Hepatocyte (in vitro differentiated cells): ENCODE measurements at regions not wholly inside any gene's neighbourhood (a gene's known extent, or its start where the extent isn't known, plus 50 kb on each side); places are given as distances from the start of the nearest gene placed in this dataset.
"Not testable (repeated sequence)": the region's sequence is repeated elsewhere in the genome, so short reads cannot be mapped to it uniquely, and the experiment has no call there.

Source experiments
- DNase-seq: peaks from one replicate; pipeline ENCODE4 v3.0.0-alpha.2; 2016; ENCODE audit warnings: low spot score
- H2AFZ ChIP-seq: fragments of 200-600 bp; sonication (generic); 2 replicates; pipeline ENCODE4 v1.6.0; 2016; ENCODE audit warnings: antibody characterized with exemption, mild to moderate bottlenecking
- H3K27ac ChIP-seq: fragments of 200-600 bp; sonication (generic); 2 replicates; pipeline ENCODE4 v1.5.1; 2016; ENCODE audit warnings: mild to moderate bottlenecking
- H3K27me3 ChIP-seq: fragments of 200-600 bp; sonication (generic); 2 replicates; pipeline ENCODE4 v1.6.1; 2016
- H3K36me3 ChIP-seq: fragments of 200-600 bp; sonication (generic); replicated peaks from 2 replicates; pipeline ENCODE4 v1.5.1; 2016; ENCODE audit warnings: low read depth; ENCODE audit not compliant: insufficient read depth
- H3K4me1 ChIP-seq: fragments of 200-600 bp; sonication (generic); 2 replicates; pipeline ENCODE4 v1.5.1; 2016; ENCODE audit warnings: mild to moderate bottlenecking, moderate library complexity; ENCODE audit not compliant: insufficient read depth
- H3K4me2 ChIP-seq: fragments of 200-600 bp; sonication (generic); 2 replicates; pipeline ENCODE4 v1.6.0; 2016
- H3K4me3 ChIP-seq: fragments of 200-600 bp; sonication (generic); 2 replicates; pipeline ENCODE4 v1.5.1; 2016; ENCODE audit warnings: mild to moderate bottlenecking
- H3K79me2 ChIP-seq: fragments of 200-600 bp; sonication (generic); 2 replicates; pipeline ENCODE4 v1.6.0; 2017; ENCODE audit warnings: mild to moderate bottlenecking
- H3K9me2 ChIP-seq: fragments of 200-600 bp; sonication (generic); replicated peaks from 2 replicates; pipeline ENCODE4 v1.6.0; 2017; ENCODE audit warnings: mild to moderate bottlenecking; ENCODE audit not compliant: insufficient read depth
- H3K9me3 ChIP-seq: fragments of 200-600 bp; sonication (generic); 2 replicates; pipeline ENCODE4 v1.5.1; 2016; ENCODE audit warnings: low read depth, mild to moderate bottlenecking
- H4K20me1 ChIP-seq: fragments of 200-600 bp; sonication (generic); 2 replicates; pipeline ENCODE4 v1.6.0; 2016; ENCODE audit warnings: mild to moderate bottlenecking; ENCODE audit not compliant: insufficient read depth, poor library complexity, severe bottlenecking
- EZH2 ChIP-seq: fragments of 200-600 bp; sonication (generic); IDR thresholded peaks from 2 replicates; pipeline ENCODE4 v1.6.1; 2016; ENCODE audit warnings: antibody characterized with exemption, mild to moderate bottlenecking, borderline replicate concordance
- EZH2phosphoT487 ChIP-seq: fragments of 200-600 bp; sonication (generic); IDR thresholded peaks from one replicate; pipeline ENCODE4 v1.6.1; 2018; ENCODE audit warnings: antibody characterized with exemption, mild to moderate bottlenecking, low read depth, moderate library complexity; ENCODE audit not compliant: unreplicated experiment, severe bottlenecking
- WGBS: methylation state at CpG from one replicate; pipeline ENCODE4 v1.1.6; 2016; ENCODE audit warnings: low lambda C conversion rate; ENCODE audit errors: missing lambda C conversion rate; 5-methylcytosine and 5-hydroxymethylcytosine counted together
- TF ChIP-seq, protein P1 (sequence below): fragments of 200-600 bp; sonication (generic); IDR thresholded peaks from 2 replicates; pipeline ENCODE4 v1.5.1; 2016; ENCODE audit warnings: antibody characterized with exemption, mild to moderate bottlenecking; ENCODE audit not compliant: poor library complexity

DNA sequence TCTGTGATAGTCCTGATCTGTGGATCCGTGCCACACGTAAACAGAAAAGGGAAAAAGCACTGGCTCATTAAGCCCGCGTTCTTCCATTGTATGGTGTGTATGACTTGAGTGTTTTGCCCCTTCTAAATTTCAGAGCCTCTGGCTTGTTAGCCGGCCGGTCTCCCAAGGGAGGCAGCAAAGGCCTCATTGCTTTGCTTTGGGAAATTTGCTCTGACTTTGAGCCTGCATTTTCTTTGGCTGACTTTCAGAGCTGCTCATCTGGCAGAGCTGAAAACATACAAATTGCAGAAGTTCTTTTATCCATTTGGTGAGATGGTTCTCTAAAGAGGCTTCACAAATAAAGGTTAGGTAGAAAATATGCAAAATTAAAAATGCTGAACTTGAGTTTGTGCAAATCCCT, 123.0 kb downstream of the UTRN start:
- Histone ChIP-seq H3K36me3 (no peaks in the 10 kb centered on the region), H3K4me1 (peaks cover 11% of the 10 kb centered on the region), H3K9me3 (no peaks in the 10 kb centered on the region), H3K27me3 (no peaks in the 10 kb centered on the region), H3K4me2 (no peak overlapping the region), H3K4me3 (no peak overlapping the region), H3K9me2 (no peaks in the 10 kb centered on the region), H3K79me2 (peaks cover 44% of the 10 kb centered on the region), H2AFZ (no peak overlapping the region), H3K27ac (no peak overlapping the region), H4K20me1 (no peaks in the 10 kb centered on the region)
- TF ChIP-seq, protein P1, sequence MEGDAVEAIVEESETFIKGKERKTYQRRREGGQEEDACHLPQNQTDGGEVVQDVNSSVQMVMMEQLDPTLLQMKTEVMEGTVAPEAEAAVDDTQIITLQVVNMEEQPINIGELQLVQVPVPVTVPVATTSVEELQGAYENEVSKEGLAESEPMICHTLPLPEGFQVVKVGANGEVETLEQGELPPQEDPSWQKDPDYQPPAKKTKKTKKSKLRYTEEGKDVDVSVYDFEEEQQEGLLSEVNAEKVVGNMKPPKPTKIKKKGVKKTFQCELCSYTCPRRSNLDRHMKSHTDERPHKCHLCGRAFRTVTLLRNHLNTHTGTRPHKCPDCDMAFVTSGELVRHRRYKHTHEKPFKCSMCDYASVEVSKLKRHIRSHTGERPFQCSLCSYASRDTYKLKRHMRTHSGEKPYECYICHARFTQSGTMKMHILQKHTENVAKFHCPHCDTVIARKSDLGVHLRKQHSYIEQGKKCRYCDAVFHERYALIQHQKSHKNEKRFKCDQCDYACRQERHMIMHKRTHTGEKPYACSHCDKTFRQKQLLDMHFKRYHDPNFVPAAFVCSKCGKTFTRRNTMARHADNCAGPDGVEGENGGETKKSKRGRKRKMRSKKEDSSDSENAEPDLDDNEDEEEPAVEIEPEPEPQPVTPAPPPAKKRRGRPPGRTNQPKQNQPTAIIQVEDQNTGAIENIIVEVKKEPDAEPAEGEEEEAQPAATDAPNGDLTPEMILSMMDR: no peak
- TF ChIP-seq EZH2 (no peak), EZH2phosphoT487 (no peak)
- no peak for DNase-seq
- 93% methylated on average over 6 of the region's 6 CpGs for WGBS

DNA sequence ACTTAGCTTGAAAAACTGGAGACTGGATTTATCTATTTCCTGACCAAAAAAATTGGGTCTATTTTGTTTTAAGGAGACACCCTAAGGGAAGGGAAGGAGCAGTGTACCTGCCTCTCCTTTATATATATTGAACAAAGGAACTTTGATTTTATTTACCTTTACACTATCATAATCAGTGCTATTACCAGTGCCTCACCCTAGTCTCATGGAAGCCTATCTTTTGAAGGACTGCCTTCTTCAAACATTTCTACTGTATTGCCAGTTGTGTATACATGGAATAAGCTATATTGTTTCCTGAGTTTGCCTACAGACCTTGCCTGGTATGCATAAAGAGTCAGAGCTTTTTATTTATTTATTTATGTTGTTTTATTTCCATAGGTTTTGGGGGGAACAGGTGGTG, 124.9 kb downstream of the UTRN start:
- H3K27ac ChIP-seq: no peak overlapping the region
- H3K4me3 ChIP-seq: no peak overlapping the region
- peaks cover 11% of the 10 kb centered on the region for H3K4me1 ChIP-seq
- H3K36me3 ChIP-seq: no peaks in the 10 kb centered on the region
- no peak for TF ChIP-seq EZH2phosphoT487
- no peak for TF ChIP-seq EZH2
- TF ChIP-seq, protein P1: no peak
- H2AFZ ChIP-seq: no peak overlapping the region
- no peak for DNase-seq
- no peaks in the 10 kb centered on the region for H4K20me1 ChIP-seq
- peaks cover 50% of the 10 kb centered on the region for H3K79me2 ChIP-seq
- H3K9me2 ChIP-seq: no peaks in the 10 kb centered on the region
- H3K27me3 ChIP-seq: no peaks in the 10 kb centered on the region
- no peaks in the 10 kb centered on the region for H3K9me3 ChIP-seq
- H3K4me2 ChIP-seq: no peak overlapping the region

DNA sequence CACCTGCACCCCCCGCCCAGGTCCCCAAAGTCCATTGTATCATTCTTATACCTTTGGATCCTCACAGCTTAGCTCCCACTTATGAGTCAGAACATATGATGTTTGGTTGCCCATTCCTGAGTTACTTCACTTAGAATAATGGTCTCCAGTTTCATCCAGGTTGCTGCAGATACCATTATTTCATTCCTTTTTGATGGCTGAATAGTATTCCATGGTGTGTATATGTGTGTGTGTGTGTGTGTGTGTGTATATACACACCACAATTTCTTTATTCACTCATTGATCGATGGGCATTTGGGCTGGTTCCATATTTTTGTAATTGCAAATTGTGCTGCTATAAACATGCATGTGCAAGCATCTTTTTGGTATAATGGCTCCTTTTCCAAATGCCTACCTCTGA, 125.4 kb downstream of the UTRN start:
- H3K27ac ChIP-seq, H4K20me1 ChIP-seq, H3K27me3 ChIP-seq, H3K9me3 ChIP-seq, H2AFZ ChIP-seq, H3K4me3 ChIP-seq, H3K36me3 ChIP-seq, H3K4me2 ChIP-seq, H3K9me2 ChIP-seq, DNase-seq: not testable (repeated sequence)
- H3K4me1 ChIP-seq: peaks cover 11% of the 10 kb centered on the region
- 100% methylated on average over 2 of the region's 2 CpGs for WGBS
- peaks cover 51% of the 10 kb centered on the region for H3K79me2 ChIP-seq

DNA sequence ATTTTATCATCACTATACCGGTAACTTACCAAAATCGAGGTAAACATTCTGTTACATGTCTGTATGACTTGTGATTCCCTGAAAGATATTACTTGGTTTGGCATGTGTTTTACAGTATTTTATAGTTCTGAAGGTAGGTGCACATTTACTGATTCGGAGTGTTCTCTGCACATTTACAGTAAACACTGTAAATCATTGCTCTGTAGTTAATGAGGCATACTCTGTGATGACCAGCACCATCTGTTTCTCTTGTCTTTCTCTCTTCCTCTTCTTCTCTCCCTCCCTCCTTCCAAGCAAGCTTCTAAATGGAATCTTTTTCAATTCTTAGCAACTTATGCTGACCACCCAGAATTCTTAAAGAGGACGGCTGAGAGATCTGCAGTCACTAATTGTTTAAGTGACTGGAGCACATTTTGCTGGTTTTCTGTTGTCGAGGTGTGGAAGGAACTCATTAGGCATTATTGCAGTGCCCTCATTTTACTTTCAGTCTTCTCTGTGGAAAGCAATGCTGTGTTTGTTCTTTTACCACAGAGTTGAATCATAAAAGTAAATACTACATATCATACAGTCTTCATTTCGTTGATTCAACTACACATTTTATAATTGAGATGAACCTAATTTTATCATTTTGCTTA, 126.5 kb downstream of the UTRN start:
- no peak for DNase-seq
- H3K27ac ChIP-seq: no peak overlapping the region
- H3K9me2 ChIP-seq: no peaks in the 10 kb centered on the region
- H3K4me3 ChIP-seq: no peak overlapping the region
- H3K4me2 ChIP-seq: peak overlapping the region; percentile 21
- H2AFZ ChIP-seq: no peak overlapping the region
- no peaks in the 10 kb centered on the region for H4K20me1 ChIP-seq
- H3K4me1 ChIP-seq: peaks cover 11% of the 10 kb centered on the region
- H3K9me3 ChIP-seq: no peaks in the 10 kb centered on the region
- 49% methylated on average over 6 of the region's 6 CpGs for WGBS
- no peak for TF ChIP-seq EZH2
- TF ChIP-seq, protein P1: no peak
- H3K27me3 ChIP-seq: no peaks in the 10 kb centered on the region
- peaks cover 62% of the 10 kb centered on the region for H3K79me2 ChIP-seq
- no peaks in the 10 kb centered on the region for H3K36me3 ChIP-seq
